ENCODE measurements at regions not wholly inside any gene's neighbourhood (a gene's known extent, or its start where the extent isn't known, plus 50 kb on each side); places are given as distances from the start of the nearest gene placed in this dataset.

GRCh38 chr2:64737547-64737946 lies 83.8 kb upstream of the SERTAD2 start:
- TF ChIP-seq POLR2A (IDR thresholded peaks at IDR 0.05) (no peak), CTCF (IDR thresholded peaks at IDR 0.05) (no peak)
